DND-41 (cell line): ENCODE measurements at regions not wholly inside any gene's neighbourhood (a gene's known extent, or its start where the extent isn't known, plus 50 kb on each side); places are given as distances from the start of the nearest gene placed in this dataset.
"Not testable (repeated sequence)": the region's sequence is repeated elsewhere in the genome, so short reads cannot be mapped to it uniquely, and the experiment has no call there.

Source experiments
- ATAC-seq: fragments of 200-7000 bp; cut with Tn5 transposase; 3 replicates; pipeline ENCODE4 v1.9.1; 2021; ENCODE audit warnings: low read depth; ENCODE audit not compliant: insufficient read depth
- DNase-seq: peaks from one replicate; pipeline ENCODE4 v3.0.0-alpha.2; 2020
- H2AFZ ChIP-seq: 2 replicates; pipeline ENCODE4 v1.6.0; 2012; ENCODE audit warnings: low read depth, low read length
- H3K27ac ChIP-seq: 2 replicates; pipeline ENCODE4 v1.5.1; 2012; ENCODE audit warnings: low read length, inconsistent platforms
- H3K27me3 ChIP-seq: fragments of 200-600 bp; sonication (generic); 2 replicates; pipeline ENCODE4 v1.6.0; 2012; ENCODE audit warnings: low read length, mild to moderate bottlenecking, inconsistent platforms; ENCODE audit not compliant: insufficient read depth, poor library complexity
- H3K36me3 ChIP-seq: 2 replicates; pipeline ENCODE4 v1.5.1; 2012; ENCODE audit warnings: low read length, inconsistent platforms; ENCODE audit not compliant: insufficient read depth
- H3K4me1 ChIP-seq: 2 replicates; pipeline ENCODE4 v1.5.1; 2012; ENCODE audit warnings: mild to moderate bottlenecking, low read length; ENCODE audit not compliant: insufficient read depth
- H3K4me2 ChIP-seq: 2 replicates; pipeline ENCODE4 v1.6.0; 2012; ENCODE audit warnings: mild to moderate bottlenecking, moderate library complexity, low read length, inconsistent platforms; ENCODE audit not compliant: insufficient read depth
- H3K4me3 ChIP-seq, 2 experiments: fragments of 200-600 bp in 1 of 2; shearing (Covaris generic) in 1 of 2; 2 replicates each; pipeline ENCODE4 v1.5.1; 2012 to 2016; ENCODE audit warnings: inconsistent platforms in 2 of 2, low read length in 2 of 2, mild to moderate bottlenecking in 2 of 2, low read depth in 1 of 2, moderate library complexity in 1 of 2
- H3K79me2 ChIP-seq: 2 replicates; pipeline ENCODE4 v1.6.0; 2012; ENCODE audit warnings: low read length, inconsistent platforms; ENCODE audit not compliant: insufficient read depth
- H3K9ac ChIP-seq: 2 replicates; pipeline ENCODE4 v1.6.0; 2012; ENCODE audit warnings: low read depth, mild to moderate bottlenecking, inconsistent platforms, low read length, moderate library complexity
- H3K9me3 ChIP-seq: 2 replicates; pipeline ENCODE4 v1.5.1; 2012; ENCODE audit warnings: low read length, moderate library complexity, mild to moderate bottlenecking, inconsistent platforms; ENCODE audit not compliant: insufficient read depth, severe bottlenecking
- H4K20me1 ChIP-seq: 2 replicates; pipeline ENCODE4 v1.6.0; 2012; ENCODE audit warnings: low read length; ENCODE audit not compliant: insufficient read depth
- CTCF ChIP-seq: IDR thresholded peaks from 2 replicates; pipeline ENCODE4 v1.5.1; 2012; ENCODE audit warnings: borderline replicate concordance, low read length, moderate library complexity, mild to moderate bottlenecking; ENCODE audit not compliant: poor library complexity, severe bottlenecking; ENCODE audit errors: extremely low read depth
- EZH2 ChIP-seq: IDR thresholded peaks from 3 replicates; pipeline ENCODE4 v1.6.1; 2012; ENCODE audit warnings: borderline replicate concordance, low read depth, mild to moderate bottlenecking, moderate library complexity, low read length, inconsistent platforms; ENCODE audit not compliant: severe bottlenecking

- no peak overlapping the region for H3K4me2 ChIP-seq
- no peak for ATAC-seq
- no peaks in the 10 kb centered on the region for H3K36me3 ChIP-seq
- DNase-seq = no peak
- no peak for TF ChIP-seq EZH2
- no peak for TF ChIP-seq CTCF
- H4K20me1 ChIP-seq = no peaks in the 10 kb centered on the region; the same call in 1 of the 2 replicates
- no peak overlapping the region for H3K27ac ChIP-seq
- no peak overlapping the region for H3K9ac ChIP-seq
- no peak overlapping the region for H3K4me3 ChIP-seq
- H3K9me3 ChIP-seq = no peaks in the 10 kb centered on the region
- no peaks in the 10 kb centered on the region for H3K79me2 ChIP-seq
- peaks cover 5% of the 10 kb centered on the region for H3K27me3 ChIP-seq
- no peaks in the 10 kb centered on the region for H3K4me1 ChIP-seq
- H2AFZ ChIP-seq = no peak overlapping the region
Measured at GRCh38 chr15:62517541-62517940, 352.5 kb upstream of the C2CD4B start.

GRCh38 chr15:62518666-62519065 is 353.6 kb upstream of the C2CD4B start:
- not testable (repeated sequence) for H3K36me3 ChIP-seq, H3K4me3 ChIP-seq, H3K27ac ChIP-seq, H4K20me1 ChIP-seq, H3K9me3 ChIP-seq, DNase-seq, H3K4me1 ChIP-seq, H2AFZ ChIP-seq, H3K4me2 ChIP-seq, ATAC-seq, H3K79me2 ChIP-seq, H3K9ac ChIP-seq
- peaks cover 13% of the 10 kb centered on the region for H3K27me3 ChIP-seq

- H3K27me3 ChIP-seq = peaks cover 10% of the 10 kb centered on the region
- no peaks in the 10 kb centered on the region for H3K9me3 ChIP-seq
- H3K27ac ChIP-seq = no peak overlapping the region
- no peaks in the 10 kb centered on the region for H4K20me1 ChIP-seq
- no peaks in the 10 kb centered on the region for H3K36me3 ChIP-seq
- TF ChIP-seq CTCF = no peak
- TF ChIP-seq EZH2 = no peak
- no peak for DNase-seq
- H3K9ac ChIP-seq = no peak overlapping the region
- no peaks in the 10 kb centered on the region for H3K79me2 ChIP-seq
- H3K4me1 ChIP-seq = no peaks in the 10 kb centered on the region
- H2AFZ ChIP-seq = no peak overlapping the region
- no peak overlapping the region for H3K4me2 ChIP-seq
- H3K4me3 ChIP-seq = no peak overlapping the region
- ATAC-seq = no peak
Measured at GRCh38 chr15:62519900-62520299, 354.8 kb upstream of the C2CD4B start.

GRCh38 chr15:62520887-62521286 is 355.8 kb upstream of the C2CD4B start:
- no peak for ATAC-seq
- no peaks in the 10 kb centered on the region for H3K36me3 ChIP-seq

More at GRCh38 chr15:62520887-62521286, 355.8 kb upstream of the C2CD4B start:
- H3K9ac ChIP-seq = no peak overlapping the region
- H3K27ac ChIP-seq = no peak overlapping the region
- H3K79me2 ChIP-seq = no peaks in the 10 kb centered on the region
- no peaks in the 10 kb centered on the region for H4K20me1 ChIP-seq
- H2AFZ ChIP-seq = no peak overlapping the region
- TF ChIP-seq CTCF = no peak
- no peak for TF ChIP-seq EZH2
- H3K9me3 ChIP-seq = no peaks in the 10 kb centered on the region
- no peak overlapping the region for H3K4me2 ChIP-seq
- DNase-seq = no peak
- H3K4me3 ChIP-seq = no peak overlapping the region
- no peaks in the 10 kb centered on the region for H3K4me1 ChIP-seq
- H3K27me3 ChIP-seq = peaks cover 10% of the 10 kb centered on the region
